OCI-LY1 (cell line): ENCODE measurements at regions not wholly inside any gene's neighbourhood (a gene's known extent, or its start where the extent isn't known, plus 50 kb on each side); places are given as distances from the start of the nearest gene placed in this dataset.

ENCODE experiments used
- H2AFZ ChIP-seq: fragments of 200-600 bp; sonication (generic), shearing (Covaris generic); 2 replicates; pipeline ENCODE4 v1.6.0; 2014; ENCODE audit warnings: antibody characterized with exemption, mild to moderate bottlenecking, low read length
- H3F3A ChIP-seq: fragments of 200-600 bp; sonication (generic), shearing (Covaris generic); 2 replicates; pipeline ENCODE4 v1.6.0; 2014; ENCODE audit warnings: mild to moderate bottlenecking, antibody characterized with exemption, low read length, moderate library complexity; ENCODE audit not compliant: insufficient read depth
- H3K27ac ChIP-seq: fragments of 200-600 bp; sonication (generic); 2 replicates; pipeline ENCODE4 v1.5.1; 2014; ENCODE audit warnings: low read length, mixed run types, mild to moderate bottlenecking, low read depth; ENCODE audit not compliant: poor library complexity, severe bottlenecking
- H3K27me3 ChIP-seq: fragments of 200-600 bp; sonication (generic); 2 replicates; pipeline ENCODE4 v1.6.0; 2014; ENCODE audit warnings: antibody characterized with exemption, mild to moderate bottlenecking, low read length, moderate library complexity; ENCODE audit not compliant: insufficient read depth
- H3K36me3 ChIP-seq: fragments of 200-600 bp; sonication (generic); 2 replicates; pipeline ENCODE4 v1.6.1; 2014; ENCODE audit warnings: mild to moderate bottlenecking, antibody characterized with exemption, low read length, moderate library complexity, mixed read lengths; ENCODE audit not compliant: insufficient read depth
- H3K4me1 ChIP-seq: fragments of 200-600 bp; sonication (generic); 2 replicates; pipeline ENCODE4 v1.5.1; 2014; ENCODE audit warnings: mild to moderate bottlenecking, low read length, moderate library complexity; ENCODE audit not compliant: insufficient read depth, severe bottlenecking
- H3K4me2 ChIP-seq: fragments of 200-600 bp; sonication (generic), shearing (Covaris generic); 2 replicates; pipeline ENCODE4 v1.6.1; 2014; ENCODE audit warnings: low read length
- H3K4me3 ChIP-seq: fragments of 200-600 bp; sonication (generic); 2 replicates; pipeline ENCODE4 v1.5.1; 2014; ENCODE audit warnings: low read length, low read depth, mild to moderate bottlenecking, mixed read lengths; ENCODE audit not compliant: poor library complexity, severe bottlenecking
- H3K79me2 ChIP-seq: fragments of 200-600 bp; shearing (Covaris generic); 2 replicates; pipeline ENCODE4 v1.6.1; 2016; ENCODE audit warnings: mixed run types, low read length, mixed read lengths; ENCODE audit not compliant: insufficient read depth
- H3K9ac ChIP-seq: fragments of 200-600 bp; sonication (generic), shearing (Covaris generic); 2 replicates; pipeline ENCODE4 v1.6.1; 2014; ENCODE audit warnings: mild to moderate bottlenecking, low read length, mixed read lengths
- H3K9me2 ChIP-seq: fragments of 200-600 bp; sonication (generic), shearing (Covaris generic); 2 replicates; pipeline ENCODE4 v1.6.1; 2014; ENCODE audit warnings: low read depth, mild to moderate bottlenecking, low read length, mixed read lengths
- H3K9me3 ChIP-seq: fragments of 200-600 bp; shearing (Covaris generic); 2 replicates; pipeline ENCODE4 v1.6.1; 2014; ENCODE audit warnings: low read length, mixed read lengths
- H4K20me1 ChIP-seq: fragments of 200-600 bp; sonication (generic), shearing (Covaris generic); 2 replicates; pipeline ENCODE4 v1.6.0; 2016; ENCODE audit warnings: mild to moderate bottlenecking, low read length; ENCODE audit not compliant: insufficient read depth
- CTCF ChIP-seq: fragments of 200-600 bp; sonication (generic), shearing (Covaris generic); IDR thresholded peaks from 2 replicates; pipeline ENCODE4 v1.5.1; 2017; ENCODE audit warnings: mild to moderate bottlenecking, antibody characterized with exemption, low read length, moderate library complexity, mixed read lengths
- EZH2 ChIP-seq: fragments of 200-600 bp; sonication (generic), shearing (Covaris generic); IDR thresholded peaks from 2 replicates; pipeline ENCODE4 v1.8.0; 2017; ENCODE audit warnings: borderline replicate concordance, mixed run types, mild to moderate bottlenecking, antibody characterized with exemption, low read length, moderate library complexity, mixed read lengths

GRCh38 chr15:35857567-35858226, 311.7 kb upstream of the DPH6 start:
- no peaks in the 10 kb centered on the region for H3K4me1 ChIP-seq
- H3K9me3 ChIP-seq, result no peaks in the 10 kb centered on the region
- H3K27me3 ChIP-seq, result no peaks in the 10 kb centered on the region
- no peak overlapping the region for H3K4me3 ChIP-seq
- H3K9ac ChIP-seq, result no peak overlapping the region
- no peak overlapping the region for H2AFZ ChIP-seq
- no peaks in the 10 kb centered on the region for H4K20me1 ChIP-seq
- H3K27ac ChIP-seq, result no peak overlapping the region
- TF ChIP-seq CTCF, result no peak
- TF ChIP-seq EZH2, result no peak
- H3K79me2 ChIP-seq, result no peaks in the 10 kb centered on the region
- no peaks in the 10 kb centered on the region for H3K9me2 ChIP-seq
- H3K36me3 ChIP-seq, result no peaks in the 10 kb centered on the region
- no peaks in the 10 kb centered on the region for H3F3A ChIP-seq
- no peak overlapping the region for H3K4me2 ChIP-seq

GRCh38 chr15:35858707-35859106, 312.7 kb upstream of the DPH6 start:
- Histone ChIP-seq H2AFZ (no peak overlapping the region), H3K4me2 (no peak overlapping the region), H3K36me3 (no peaks in the 10 kb centered on the region), H3F3A (no peaks in the 10 kb centered on the region), H3K4me3 (no peak overlapping the region), H3K27ac (no peak overlapping the region), H4K20me1 (no peaks in the 10 kb centered on the region), H3K9me2 (no peaks in the 10 kb centered on the region), H3K79me2 (no peaks in the 10 kb centered on the region), H3K9me3 (no peaks in the 10 kb centered on the region), H3K27me3 (no peaks in the 10 kb centered on the region), H3K4me1 (no peaks in the 10 kb centered on the region), H3K9ac (no peak overlapping the region)
- no peak for TF ChIP-seq EZH2
- no peak for TF ChIP-seq CTCF

- Histone ChIP-seq H3K4me1 (no peaks in the 10 kb centered on the region), H3F3A (no peaks in the 10 kb centered on the region), H3K4me3 (no peak overlapping the region), H3K9ac (no peak overlapping the region), H2AFZ (no peak overlapping the region), H3K27me3 (no peaks in the 10 kb centered on the region), H3K79me2 (no peaks in the 10 kb centered on the region), H3K9me3 (no peaks in the 10 kb centered on the region), H3K36me3 (no peaks in the 10 kb centered on the region), H4K20me1 (no peaks in the 10 kb centered on the region), H3K9me2 (no peaks in the 10 kb centered on the region), H3K27ac (no peak overlapping the region), H3K4me2 (no peak overlapping the region)
- TF ChIP-seq EZH2 (no peak), CTCF (no peak)
These were observed 317.7 kb upstream of the DPH6 start for GRCh38 chr15:35863655-35864054.
